ENCODE measurements at regions not wholly inside any gene's neighbourhood (a gene's known extent, or its start where the extent isn't known, plus 50 kb on each side); places are given as distances from the start of the nearest gene placed in this dataset.

DNA sequence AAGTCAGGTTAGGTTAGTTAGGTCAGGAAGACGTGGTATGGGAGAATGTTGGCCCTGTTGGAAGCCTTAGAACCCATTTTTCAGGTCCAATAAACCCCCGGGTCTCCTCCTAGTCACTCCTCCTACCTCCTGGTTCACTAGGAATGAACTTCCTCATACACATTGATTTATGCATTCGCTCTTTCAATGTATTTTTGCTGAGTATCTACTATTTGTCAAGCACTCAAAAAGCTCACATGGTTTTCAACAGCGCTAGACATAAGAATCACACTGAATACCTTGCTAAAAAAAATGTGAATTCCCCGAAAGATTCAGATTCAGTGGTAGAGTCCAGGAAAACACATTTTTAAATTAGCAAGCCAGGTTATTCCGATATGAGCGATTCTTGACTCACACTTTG is 85.8 kb upstream of the LRRN2 start:
- TF ChIP-seq CTCF (IDR thresholded peaks at IDR 0.05), result no peak
- no peak for TF ChIP-seq POLR2A (IDR thresholded peaks at IDR 0.05)
